ENCODE measurements at regions not wholly inside any gene's neighbourhood (a gene's known extent, or its start where the extent isn't known, plus 50 kb on each side); places are given as distances from the start of the nearest gene placed in this dataset.

DNA sequence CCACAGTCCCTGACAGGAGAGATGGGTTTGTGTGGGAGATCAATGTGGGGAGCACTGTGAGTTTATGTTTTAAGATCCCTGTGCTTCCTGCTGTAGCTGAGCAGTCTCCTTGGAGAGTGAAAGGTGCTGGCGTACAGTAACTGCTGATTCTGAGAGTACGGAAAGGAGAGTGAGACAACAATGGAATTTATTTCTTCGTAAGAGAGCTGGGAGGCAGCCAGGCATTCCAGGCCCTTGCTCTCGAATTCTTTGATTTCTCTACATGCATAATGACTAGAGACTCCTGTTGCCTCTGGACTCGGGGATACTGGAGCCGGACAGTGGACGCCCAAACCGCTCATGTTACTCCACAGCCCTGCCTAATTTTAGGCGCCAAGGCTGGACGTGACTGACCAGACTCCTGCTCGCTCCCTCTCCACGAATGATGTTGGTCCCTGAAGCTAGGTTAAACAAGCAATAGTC, 131.0 kb upstream of the PHACTR1 start:
- no peak overlapping the region for H3K27ac ChIP-seq (ENCODE audit: low read depth, low read length, poor library complexity, severe bottlenecking)
- H3K79me2 ChIP-seq (ENCODE audit: insufficient read depth, low read length): no peaks in the 10 kb centered on the region
- no peaks in the 10 kb centered on the region for H3K27me3 ChIP-seq (ENCODE audit: insufficient read depth, low read length)
- H4K20me1 ChIP-seq (ENCODE audit: insufficient read depth, low read length): no peaks in the 10 kb centered on the region
- no peak for TF ChIP-seq EZH2 (IDR thresholded peaks at IDR 0.05; ENCODE audit: borderline replicate concordance, low read length)
- TF ChIP-seq, protein P1, sequence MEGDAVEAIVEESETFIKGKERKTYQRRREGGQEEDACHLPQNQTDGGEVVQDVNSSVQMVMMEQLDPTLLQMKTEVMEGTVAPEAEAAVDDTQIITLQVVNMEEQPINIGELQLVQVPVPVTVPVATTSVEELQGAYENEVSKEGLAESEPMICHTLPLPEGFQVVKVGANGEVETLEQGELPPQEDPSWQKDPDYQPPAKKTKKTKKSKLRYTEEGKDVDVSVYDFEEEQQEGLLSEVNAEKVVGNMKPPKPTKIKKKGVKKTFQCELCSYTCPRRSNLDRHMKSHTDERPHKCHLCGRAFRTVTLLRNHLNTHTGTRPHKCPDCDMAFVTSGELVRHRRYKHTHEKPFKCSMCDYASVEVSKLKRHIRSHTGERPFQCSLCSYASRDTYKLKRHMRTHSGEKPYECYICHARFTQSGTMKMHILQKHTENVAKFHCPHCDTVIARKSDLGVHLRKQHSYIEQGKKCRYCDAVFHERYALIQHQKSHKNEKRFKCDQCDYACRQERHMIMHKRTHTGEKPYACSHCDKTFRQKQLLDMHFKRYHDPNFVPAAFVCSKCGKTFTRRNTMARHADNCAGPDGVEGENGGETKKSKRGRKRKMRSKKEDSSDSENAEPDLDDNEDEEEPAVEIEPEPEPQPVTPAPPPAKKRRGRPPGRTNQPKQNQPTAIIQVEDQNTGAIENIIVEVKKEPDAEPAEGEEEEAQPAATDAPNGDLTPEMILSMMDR (IDR thresholded peaks at IDR 0.05; ENCODE audit: low read length): no peak
- no peak overlapping the region for H2AFZ ChIP-seq (ENCODE audit: low read length)
- no peak overlapping the region for H3K4me3 ChIP-seq (ENCODE audit: low read depth, low read length, poor library complexity, severe bottlenecking)
- no peak overlapping the region for H3K4me2 ChIP-seq (ENCODE audit: low read length)
- H3K9me2 ChIP-seq (ENCODE audit: low read depth, low read length): no peaks in the 10 kb centered on the region
- H3K9ac ChIP-seq (ENCODE audit: low read length): no peak overlapping the region
- no peaks in the 10 kb centered on the region for H3K9me3 ChIP-seq (ENCODE audit: low read length)
- no peaks in the 10 kb centered on the region for H3K36me3 ChIP-seq (ENCODE audit: insufficient read depth, low read length)
- H3F3A ChIP-seq (ENCODE audit: insufficient read depth, low read length): no peaks in the 10 kb centered on the region; the same call in 1 of the 2 replicates
- H3K4me1 ChIP-seq (ENCODE audit: insufficient read depth, low read length, severe bottlenecking): peaks cover 19% of the 10 kb centered on the region

GRCh38 chr6:12586721-12587480, 129.7 kb upstream of the PHACTR1 start:
- Histone ChIP-seq H3K9ac (ENCODE audit: low read length) (no peak overlapping the region), H3K27me3 (ENCODE audit: insufficient read depth, low read length) (no peaks in the 10 kb centered on the region), H4K20me1 (ENCODE audit: insufficient read depth, low read length) (no peaks in the 10 kb centered on the region), H3K4me2 (ENCODE audit: low read length) (no peak overlapping the region), H3K4me1 (ENCODE audit: insufficient read depth, low read length, severe bottlenecking) (peaks cover 18% of the 10 kb centered on the region), H3F3A (ENCODE audit: insufficient read depth, low read length) (no peaks in the 10 kb centered on the region; the same call in 1 of the 2 replicates), H3K36me3 (ENCODE audit: insufficient read depth, low read length) (no peaks in the 10 kb centered on the region), H3K4me3 (ENCODE audit: low read depth, low read length, poor library complexity, severe bottlenecking) (no peak overlapping the region), H3K27ac (ENCODE audit: low read depth, low read length, poor library complexity, severe bottlenecking) (no peak overlapping the region), H2AFZ (ENCODE audit: low read length) (no peak overlapping the region), H3K9me2 (ENCODE audit: low read depth, low read length) (no peaks in the 10 kb centered on the region), H3K79me2 (ENCODE audit: insufficient read depth, low read length) (no peaks in the 10 kb centered on the region), H3K9me3 (ENCODE audit: low read length) (no peaks in the 10 kb centered on the region)
- TF ChIP-seq, protein P1 (IDR thresholded peaks at IDR 0.05; ENCODE audit: low read length): no peak
- no peak for TF ChIP-seq EZH2 (IDR thresholded peaks at IDR 0.05; ENCODE audit: borderline replicate concordance, low read length)

- Histone ChIP-seq H3K4me2 (ENCODE audit: low read length) (no peak overlapping the region), H2AFZ (ENCODE audit: low read length) (no peak overlapping the region), H3K4me3 (ENCODE audit: low read depth, low read length, poor library complexity, severe bottlenecking) (no peak overlapping the region), H3K9ac (ENCODE audit: low read length) (no peak overlapping the region), H3K79me2 (ENCODE audit: insufficient read depth, low read length) (no peaks in the 10 kb centered on the region), H3K9me2 (ENCODE audit: low read depth, low read length) (no peaks in the 10 kb centered on the region), H3K27ac (ENCODE audit: low read depth, low read length, poor library complexity, severe bottlenecking) (no peak overlapping the region), H3K4me1 (ENCODE audit: insufficient read depth, low read length, severe bottlenecking) (peaks cover 39% of the 10 kb centered on the region), H3K27me3 (ENCODE audit: insufficient read depth, low read length) (no peaks in the 10 kb centered on the region), H3K36me3 (ENCODE audit: insufficient read depth, low read length) (no peaks in the 10 kb centered on the region), H3K9me3 (ENCODE audit: low read length) (no peaks in the 10 kb centered on the region), H4K20me1 (ENCODE audit: insufficient read depth, low read length) (no peaks in the 10 kb centered on the region), H3F3A (ENCODE audit: insufficient read depth, low read length) (0 out of 2 replicates have a peak, but pooled peaks cover 3% of the 10 kb centered on the region)
- no peak for TF ChIP-seq EZH2 (IDR thresholded peaks at IDR 0.05; ENCODE audit: borderline replicate concordance, low read length)
- TF ChIP-seq, protein P1 (IDR thresholded peaks at IDR 0.05; ENCODE audit: low read length): no peak
These were observed 125.7 kb upstream of the PHACTR1 start for GRCh38 chr6:12590901-12591300.
